ENCODE measurements at regions not wholly inside any gene's neighbourhood (a gene's known extent, or its start where the extent isn't known, plus 50 kb on each side); places are given as distances from the start of the nearest gene placed in this dataset.

- TF ChIP-seq CTCF (IDR thresholded peaks at IDR 0.05; ENCODE audit: low read length) (no peak), EZH2phosphoT487 (IDR thresholded peaks at IDR 0.05; ENCODE audit: low read length) (no peak), EZH2 (optimal IDR thresholded peaks at IDR 0.05; ENCODE audit: low read depth, low read length) (no peak)
These were observed 115.6 kb upstream of the AGAP1 start for GRCh38 chr2:235378246-235378645.

Data from MM.1S (cell line).